Duodenal mucosa (tissue), 2 donors: ENCODE measurements at regions not wholly inside any gene's neighbourhood (a gene's known extent, or its start where the extent isn't known, plus 50 kb on each side); places are given as distances from the start of the nearest gene placed in this dataset.

ENCODE experiments used
- H3K27ac ChIP-seq: one replicate; pipeline ENCODE4 v1.7.0; 2013; ENCODE audit warnings: low read depth, low read length
- H3K27me3 ChIP-seq, 2 donors: one replicate each; pipeline ENCODE4 v1.7.0; 2013; ENCODE audit warnings: low read length in 2 of 2, control low read depth in 1 of 2; ENCODE audit not compliant: insufficient read depth in 2 of 2, control insufficient read depth in 1 of 2
- H3K36me3 ChIP-seq, 2 donors: one replicate each; pipeline ENCODE4 v1.7.0; 2013; ENCODE audit warnings: low read length in 2 of 2, control low read depth in 1 of 2; ENCODE audit not compliant: insufficient read depth in 2 of 2, control insufficient read depth in 1 of 2
- H3K4me1 ChIP-seq, 2 donors: one replicate each; pipeline ENCODE4 v1.7.0; 2013; ENCODE audit warnings: low read length in 2 of 2, control low read depth in 1 of 2; ENCODE audit not compliant: insufficient read depth in 2 of 2, control insufficient read depth in 1 of 2
- H3K4me3 ChIP-seq, 2 donors: one replicate each; pipeline ENCODE4 v1.7.0; 2013; ENCODE audit warnings: low read length in 2 of 2, low read depth in 1 of 2
- H3K9ac ChIP-seq, 2 donors: one replicate each; pipeline ENCODE4 v1.7.0; 2013; ENCODE audit warnings: low read length in 2 of 2, low read depth in 1 of 2
- H3K9me3 ChIP-seq, 2 donors: one replicate each; pipeline ENCODE4 v1.7.0; 2013; ENCODE audit warnings: low read length in 2 of 2, control low read depth in 1 of 2; ENCODE audit not compliant: control insufficient read depth in 1 of 2

DNA sequence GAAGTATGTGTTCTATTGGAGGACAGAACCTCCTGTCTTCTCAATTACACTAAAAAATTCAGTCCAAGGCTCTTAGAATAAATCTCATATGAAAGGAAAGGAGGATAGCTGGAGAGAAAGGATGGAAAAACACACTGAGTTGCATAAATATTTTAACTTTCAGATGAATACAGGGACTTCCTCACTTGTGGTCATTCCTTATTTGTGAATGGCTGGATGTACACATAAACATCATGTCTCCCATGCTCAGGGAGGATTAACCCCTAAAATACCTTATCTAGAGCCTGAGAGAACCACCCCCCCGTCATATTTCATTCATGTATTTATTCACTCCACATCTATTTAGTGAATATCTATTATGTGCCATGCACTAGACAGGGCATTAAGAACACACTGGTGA is 217.6 kb upstream of the CITED2 start:
- no peaks in the 10 kb centered on the region for H3K27me3 ChIP-seq
- no peaks in the 10 kb centered on the region for H3K9me3 ChIP-seq
- H3K9ac ChIP-seq, result no peak overlapping the region
- H3K4me3 ChIP-seq, result no peak overlapping the region
- peaks cover 24 to 70% of the 10 kb centered on the region in 2 donors for H3K4me1 ChIP-seq
- no peak overlapping the region for H3K27ac ChIP-seq
- no peaks in the 10 kb centered on the region for H3K36me3 ChIP-seq

DNA sequence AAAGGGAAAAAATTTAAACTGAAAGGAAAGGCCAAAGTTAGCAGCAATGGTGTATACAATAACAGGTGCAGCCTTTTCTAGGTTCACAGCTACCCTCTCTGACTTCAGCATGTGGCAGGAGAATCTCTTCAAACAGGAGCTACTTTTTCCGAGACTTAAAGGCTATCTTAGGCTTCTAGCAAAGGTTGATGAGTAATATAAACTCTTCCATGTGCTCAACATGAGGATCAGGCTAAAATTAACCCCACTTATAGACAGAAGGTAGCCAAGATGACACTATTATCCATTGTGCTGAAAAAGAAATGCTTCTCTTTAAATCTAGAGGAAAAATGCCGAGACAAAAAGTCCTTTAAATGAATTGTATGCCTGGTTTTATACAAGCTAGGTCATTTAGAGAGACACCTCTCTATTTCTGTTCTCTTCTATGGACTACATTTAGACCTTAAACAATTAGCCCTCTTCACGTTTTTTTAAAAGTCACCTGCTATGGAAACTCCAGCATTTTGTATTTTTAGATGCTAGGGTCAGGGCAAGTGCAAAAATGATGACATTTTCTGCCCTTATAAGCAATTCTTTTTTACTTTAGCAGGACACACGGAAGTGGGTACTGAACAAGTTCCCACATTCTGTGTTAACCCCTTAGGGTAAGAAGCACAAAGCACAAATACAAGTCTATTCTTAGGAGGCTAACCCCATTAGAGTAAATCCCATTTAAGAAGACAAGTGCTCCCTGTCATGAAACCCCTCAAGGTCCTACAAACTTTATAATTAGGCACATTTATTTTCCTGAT is 216.8 kb upstream of the CITED2 start:
- Histone ChIP-seq H3K27me3 (no peaks in the 10 kb centered on the region), H3K9me3 (no peaks in the 10 kb centered on the region), H3K36me3 (no peaks in the 10 kb centered on the region), H3K4me3 (no peak overlapping the region), H3K4me1 (peaks cover 19 to 64% of the 10 kb centered on the region in 2 donors), H3K9ac (no peak overlapping the region), H3K27ac (no peak overlapping the region)

DNA sequence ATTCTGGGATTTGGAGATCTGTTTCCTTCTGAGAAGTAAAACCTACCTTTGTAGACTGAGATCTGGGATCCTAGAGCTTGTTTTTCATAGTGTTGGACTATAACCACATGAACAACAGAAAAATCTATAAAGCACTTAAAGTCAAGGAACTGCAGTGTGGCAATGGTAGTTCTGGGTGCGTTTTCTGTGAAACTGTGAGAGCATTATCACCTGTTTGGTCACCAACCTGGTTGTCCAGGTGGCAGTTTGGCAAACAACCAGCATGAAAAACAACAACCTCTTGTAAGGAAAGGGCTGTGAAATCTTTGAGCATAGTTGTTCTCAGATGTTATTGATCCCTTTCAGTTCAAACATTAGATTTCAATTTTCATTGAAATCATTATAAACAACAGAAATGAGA is 215.8 kb upstream of the CITED2 start:
- no peaks in the 10 kb centered on the region for H3K36me3 ChIP-seq
- H3K4me1 ChIP-seq, result peaks cover 19 to 60% of the 10 kb centered on the region in 2 donors
- H3K9ac ChIP-seq, result no peak overlapping the region
- H3K9me3 ChIP-seq, result no peaks in the 10 kb centered on the region
- H3K27me3 ChIP-seq, result no peaks in the 10 kb centered on the region
- peak overlapping the region; percentile 7 for H3K27ac ChIP-seq
- H3K4me3 ChIP-seq, result no peak overlapping the region

DNA sequence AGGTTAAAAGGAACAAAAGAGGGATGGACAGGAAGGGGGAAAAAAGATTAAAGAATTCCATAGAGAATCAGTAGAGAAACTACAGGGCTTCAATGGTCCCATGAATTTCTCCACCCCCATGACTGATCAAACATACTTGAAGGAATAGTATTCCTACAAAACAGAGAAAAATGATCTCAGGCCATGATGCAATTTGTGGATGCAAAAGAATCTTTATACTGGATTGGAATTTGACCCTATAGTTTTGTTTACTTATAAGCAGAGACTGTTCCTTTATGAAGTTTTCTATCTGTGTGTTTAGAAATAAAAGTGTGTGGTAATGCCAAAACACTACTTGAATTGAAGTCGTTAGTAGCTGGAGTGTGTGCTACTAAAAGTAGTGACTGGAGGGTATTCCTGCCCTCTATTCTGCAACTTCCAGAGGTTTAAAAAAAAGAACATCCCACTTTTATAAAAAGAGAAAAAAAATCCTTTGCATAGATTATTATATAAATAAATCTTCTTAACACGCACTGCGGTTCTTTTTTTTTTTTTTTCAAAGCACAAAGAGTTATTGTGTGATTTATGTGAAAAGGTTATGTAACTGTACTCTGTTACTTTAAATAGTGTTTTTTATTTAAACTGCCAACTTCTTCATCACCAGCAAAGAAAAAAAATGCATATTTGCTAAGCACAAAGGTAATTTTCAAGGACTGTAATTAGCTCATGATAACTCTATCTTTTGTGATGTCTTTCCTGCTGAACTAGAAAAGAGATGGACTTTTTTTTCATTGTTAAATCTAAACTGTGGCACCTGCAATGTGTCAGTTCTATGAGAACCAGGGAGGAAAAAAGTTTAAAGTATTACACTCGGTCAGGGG is 214.5 kb upstream of the CITED2 start:
- Histone ChIP-seq H3K27ac (no peak overlapping the region), H3K36me3 (no peaks in the 10 kb centered on the region), H3K9me3 (no peaks in the 10 kb centered on the region), H3K27me3 (no peaks in the 10 kb centered on the region), H3K4me3 (no peak overlapping the region), H3K4me1 (peaks cover 19 to 52% of the 10 kb centered on the region in 2 donors), H3K9ac (no peak overlapping the region)

DNA sequence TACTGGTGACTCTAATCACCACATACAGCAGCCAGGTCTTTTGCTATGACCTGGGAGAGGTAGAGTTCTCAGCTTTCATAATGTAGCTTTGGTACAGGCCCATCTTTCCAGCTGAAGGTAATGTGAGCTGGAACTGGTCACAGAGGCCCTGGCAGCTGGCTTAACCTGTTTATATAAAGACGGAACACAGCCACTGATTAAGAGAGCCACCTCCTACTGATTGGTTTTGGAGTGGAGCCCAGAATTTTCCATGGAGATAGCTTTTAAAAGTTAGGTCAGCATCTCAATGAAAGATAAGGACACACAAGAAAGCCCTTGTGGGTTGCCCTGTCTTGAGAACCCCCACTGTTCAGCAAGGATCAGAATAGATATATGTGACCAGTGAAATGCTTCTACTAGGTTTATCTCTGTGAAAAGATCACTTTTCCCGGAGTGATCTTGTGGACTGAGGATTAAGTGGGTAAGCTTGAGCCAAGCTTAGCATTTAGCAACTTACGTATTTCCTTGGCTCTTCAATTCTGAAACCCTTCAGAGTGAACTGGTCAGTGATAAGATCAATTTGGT is 213.7 kb upstream of the CITED2 start:
- no peaks in the 10 kb centered on the region for H3K27me3 ChIP-seq
- no peak overlapping the region for H3K9ac ChIP-seq
- H3K9me3 ChIP-seq, result no peaks in the 10 kb centered on the region
- H3K27ac ChIP-seq, result no peak overlapping the region
- H3K4me1 ChIP-seq, result peaks cover 19 to 55% of the 10 kb centered on the region in 2 donors
- no peaks in the 10 kb centered on the region for H3K36me3 ChIP-seq
- H3K4me3 ChIP-seq, result peak overlapping the region in 1 of 2 donors; percentile 5

DNA sequence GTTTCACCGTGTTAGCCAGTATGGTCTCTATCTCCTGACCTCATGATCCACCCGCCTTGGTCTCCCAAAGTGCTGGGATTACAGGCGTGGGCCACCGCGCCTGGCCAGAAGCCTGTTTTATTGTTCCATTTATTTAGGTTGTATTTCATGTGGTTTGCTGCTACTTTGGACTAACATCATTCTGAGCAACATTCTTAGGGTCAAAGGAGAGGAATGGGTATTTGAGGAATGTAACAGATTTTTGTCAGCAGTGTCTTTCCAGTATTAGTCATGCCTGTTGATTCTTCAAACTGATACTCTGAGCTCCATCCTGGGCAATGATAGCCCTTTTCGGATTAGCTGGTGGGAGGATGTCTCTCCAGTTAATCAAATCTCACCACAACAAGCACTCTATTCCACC is 213.0 kb upstream of the CITED2 start:
- no peaks in the 10 kb centered on the region for H3K9me3 ChIP-seq

DNA sequence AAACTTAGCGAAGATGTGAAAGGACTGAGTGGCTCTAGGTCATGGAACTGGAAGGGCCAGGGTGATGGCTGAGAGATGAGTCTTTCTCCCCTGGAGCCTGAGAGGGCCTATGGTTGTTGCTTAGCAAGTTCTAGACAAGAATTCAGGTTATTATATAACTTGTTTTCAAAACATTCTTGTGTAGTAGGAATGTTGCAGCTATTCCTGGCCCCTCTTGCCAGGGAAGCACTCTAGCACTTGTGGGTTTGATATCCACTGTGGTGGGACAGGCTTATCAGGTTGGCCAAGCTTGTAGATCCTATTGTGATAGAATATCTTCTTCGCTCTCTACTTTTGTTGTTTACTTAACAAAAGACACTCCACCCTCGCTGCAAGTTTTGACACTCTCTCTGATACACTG is 211.8 kb upstream of the CITED2 start:
- no peak overlapping the region for H3K27ac ChIP-seq

More for the DNA sequence above, 213.0 kb upstream of the CITED2 start:
- H3K36me3 ChIP-seq, result no peaks in the 10 kb centered on the region
- no peak overlapping the region for H3K27ac ChIP-seq
- no peak overlapping the region for H3K9ac ChIP-seq
- peaks cover 19 to 52% of the 10 kb centered on the region in 2 donors for H3K4me1 ChIP-seq
- no peaks in the 10 kb centered on the region for H3K27me3 ChIP-seq
- H3K4me3 ChIP-seq, result no peak overlapping the region

DNA sequence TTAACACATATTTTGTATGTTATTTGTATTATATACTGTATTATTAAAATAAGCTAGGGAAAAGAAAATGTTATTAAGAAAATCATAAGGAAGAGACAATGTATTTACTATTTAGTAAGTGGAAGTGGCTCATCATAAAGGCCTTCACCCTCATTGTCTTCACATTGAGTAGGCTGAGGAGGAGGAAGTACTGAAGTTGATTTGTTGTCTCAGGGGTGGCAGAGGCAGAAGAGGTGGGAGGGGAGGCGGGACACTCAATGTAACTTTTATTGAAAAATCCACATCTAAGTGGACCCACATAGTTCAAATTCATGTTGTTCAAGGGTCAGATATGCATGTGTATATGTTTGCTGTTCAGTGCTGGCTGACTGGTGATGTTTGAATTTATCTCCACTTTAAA is 210.2 kb upstream of the CITED2 start:
- Histone ChIP-seq H3K27ac (no peak overlapping the region), H3K9me3 (no peaks in the 10 kb centered on the region), H3K4me1 (peaks cover 13 to 24% of the 10 kb centered on the region in 2 donors), H3K4me3 (no peak overlapping the region), H3K27me3 (no peaks in the 10 kb centered on the region), H3K36me3 (no peaks in the 10 kb centered on the region), H3K9ac (no peak overlapping the region)

More for the DNA sequence above, 211.8 kb upstream of the CITED2 start:
- peak overlapping the region in 1 of 2 donors; percentile 4 for H3K4me3 ChIP-seq
- no peaks in the 10 kb centered on the region for H3K36me3 ChIP-seq
- H3K27me3 ChIP-seq, result no peaks in the 10 kb centered on the region
- H3K9ac ChIP-seq, result no peak overlapping the region
- H3K4me1 ChIP-seq, result peaks cover 19 to 41% of the 10 kb centered on the region in 2 donors
- H3K9me3 ChIP-seq, result no peaks in the 10 kb centered on the region

DNA sequence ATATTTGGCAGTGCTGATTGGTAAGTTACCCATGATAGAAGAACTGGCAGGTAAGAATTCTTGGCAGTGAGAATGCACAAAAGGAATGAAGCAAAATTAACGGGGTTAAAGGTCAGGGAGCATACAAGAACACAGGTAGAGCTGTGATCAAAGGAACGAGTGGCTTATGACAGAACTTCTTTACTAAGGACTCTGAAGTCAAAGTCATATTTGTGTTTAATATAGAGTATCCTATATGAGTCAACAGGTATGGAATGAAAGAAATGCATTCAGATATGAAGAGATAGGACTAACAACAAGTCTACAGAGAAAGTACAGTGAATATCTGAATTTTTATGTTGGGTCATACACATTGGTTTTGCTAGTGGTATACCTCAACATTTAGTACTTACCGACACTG is 209.0 kb upstream of the CITED2 start:
- H3K4me1 ChIP-seq, result peaks cover 7 to 14% of the 10 kb centered on the region in 2 donors
- H3K27ac ChIP-seq, result no peak overlapping the region
- no peak overlapping the region for H3K4me3 ChIP-seq

DNA sequence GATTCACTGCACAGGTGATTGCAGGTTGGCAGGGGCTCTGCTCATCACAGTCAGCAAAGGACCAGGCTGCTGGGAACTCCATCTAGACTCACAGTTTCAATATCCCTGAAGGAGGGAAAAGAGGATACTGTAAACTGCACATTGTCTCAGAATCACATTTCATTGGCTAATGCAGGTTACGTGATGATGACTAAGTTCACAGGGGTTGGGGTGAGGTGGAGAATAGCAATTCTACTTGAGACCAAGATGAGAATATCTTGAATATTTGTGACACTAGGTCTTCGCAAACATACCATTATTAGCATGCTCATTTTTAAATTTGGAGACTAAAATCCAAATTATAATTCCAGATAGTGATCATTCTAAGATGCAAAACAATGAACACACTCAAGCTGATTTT is 208.5 kb upstream of the CITED2 start:
- Histone ChIP-seq H3K9me3 (no peaks in the 10 kb centered on the region), H3K27ac (no peak overlapping the region), H3K36me3 (no peaks in the 10 kb centered on the region)

More for the DNA sequence above, 209.0 kb upstream of the CITED2 start:
- no peaks in the 10 kb centered on the region for H3K36me3 ChIP-seq
- no peaks in the 10 kb centered on the region for H3K27me3 ChIP-seq
- H3K9ac ChIP-seq, result no peak overlapping the region
- H3K9me3 ChIP-seq, result no peaks in the 10 kb centered on the region

More for the DNA sequence above, 208.5 kb upstream of the CITED2 start:
- Histone ChIP-seq H3K4me1 (peaks cover 3 to 9% of the 10 kb centered on the region in 2 donors), H3K4me3 (no peak overlapping the region), H3K27me3 (no peaks in the 10 kb centered on the region), H3K9ac (no peak overlapping the region)
